Heart left ventricle (tissue), 16 donors: ENCODE measurements at regions not wholly inside any gene's neighbourhood (a gene's known extent, or its start where the extent isn't known, plus 50 kb on each side); places are given as distances from the start of the nearest gene placed in this dataset.

ENCODE experiments used
- ATAC-seq, 4 donors: fragments of 200-7000 bp; cut with Tn5 transposase; one replicate each; pipeline ENCODE4 v1.9.1; 2020 to 2022; ENCODE audit warnings: moderate library complexity in 4 of 4, mild to moderate bottlenecking in 3 of 4, moderate number of reproducible peaks in 1 of 4
- DNase-seq, 5 donors: peaks; one replicate each; pipeline ENCODE4 v3.0.0-alpha.2; 2020
- H3K27ac ChIP-seq, 12 donors: fragments of 200-600 bp; sonication (generic) in 4 of 12; one replicate each; pipeline versions ENCODE4 v1.5.0 to v1.8.0; 2016 to 2022; ENCODE audit warnings: mild to moderate bottlenecking in 2 of 12
- H3K27me3 ChIP-seq, 9 donors: fragments of 200-600 bp; sonication (generic) in 2 of 9; one replicate each; pipeline versions ENCODE4 v1.5.1 to v1.8.0; 2016 to 2022; ENCODE audit warnings: mild to moderate bottlenecking in 3 of 9
- H3K36me3 ChIP-seq, 9 donors: fragments of 200-600 bp; sonication (generic) in 2 of 9; one replicate each; pipeline versions ENCODE4 v1.5.0 to v1.8.0; 2018 to 2022; ENCODE audit warnings: mild to moderate bottlenecking in 2 of 9
- H3K4me1 ChIP-seq, 12 donors: fragments of 200-600 bp; sonication (generic) in 4 of 12; one replicate each; pipeline versions ENCODE4 v1.5.0 to v1.8.0; 2016 to 2022; ENCODE audit warnings: mild to moderate bottlenecking in 3 of 12
- H3K4me3 ChIP-seq, 12 donors: fragments of 200-600 bp; sonication (generic) in 4 of 12; one replicate each; pipeline versions ENCODE4 v1.5.0 to v1.8.0; 2017 to 2022; ENCODE audit warnings: mild to moderate bottlenecking in 9 of 12, moderate library complexity in 4 of 12
- H3K9me3 ChIP-seq, 12 donors: fragments of 200-600 bp; sonication (generic) in 4 of 12; one replicate each; pipeline versions ENCODE4 v1.5.0 to v1.8.0; 2016 to 2022; ENCODE audit warnings: mild to moderate bottlenecking in 1 of 12
- POLR2A ChIP-seq, 2 donors: fragments of 450-650 bp; IDR thresholded peaks; one replicate each; pipeline ENCODE4 v1.6.1; 2017; ENCODE audit warnings: antibody characterized with exemption in 2 of 2, mild to moderate bottlenecking in 2 of 2, moderate library complexity in 2 of 2
- WGBS, 4 donors: extraction: QIAGEN DNeasy Blood & Tissue Kit in 2 of 4; methylation state at CpG; one replicate each; pipeline versions ENCODE4 v1.1.5 to v1.1.7; 2013 to 2018; 5-methylcytosine and 5-hydroxymethylcytosine counted together
- intact Hi-C, 10 donors: fragments of 100-400 bp; cut with DNase I; formaldehyde crosslinking; loops; one replicate each; pipeline versions ENCODE4 v1.11.1 to v1.14.2; 2022
- TF ChIP-seq, protein P1 (sequence below), 12 donors: fragments of 200-600 bp; sonication (generic) in 4 of 12; IDR thresholded peaks; one replicate each; pipeline versions ENCODE4 v1.5.0 to v1.8.0; 2018 to 2022; ENCODE audit warnings: antibody characterized with exemption in 12 of 12, mild to moderate bottlenecking in 5 of 12
- donor health status: ischemic (EF 13 %, LVEDD 7.1; RV severe dilation, severe dysfunction).
- donor health status: healthy with polysubstance abuse.
- donor health status: DM: no; HTN: yes; CAD: no.
- donor health status: DM: no; HTN: no; CAD: no.
- donor health status: ischemic (EF 25% LVEDD 6.9; RV normal size, moderate dysfunction).
- donor health status: ischemic (EF 25% LVEDD 5.7; RV mildly dilated, moderate dysfunction).
- donor health status: healthy.
- donor health status: DM: yes; HTN: yes; CAD: no.
- donor health status: ischemic (EF 35%, LVEDD 5.7; RV mildly dilated, moderate dysfunction).
- donor health status: nonischemic (EF 11% LVEDD 7.7; RV severe dilation, severe dysfunction).
- donor health status: DM: yes; HTN: yes; CAD: no.
- donor health status: PGD.
- donor health status: ischemic (EF 29% LVEDD 5.4; RV normal size, mild dysfunction).
- donor health status: nonischemic (EF 23%, LVEDD 6.1; RV moderate dilation, normal function).

DNA sequence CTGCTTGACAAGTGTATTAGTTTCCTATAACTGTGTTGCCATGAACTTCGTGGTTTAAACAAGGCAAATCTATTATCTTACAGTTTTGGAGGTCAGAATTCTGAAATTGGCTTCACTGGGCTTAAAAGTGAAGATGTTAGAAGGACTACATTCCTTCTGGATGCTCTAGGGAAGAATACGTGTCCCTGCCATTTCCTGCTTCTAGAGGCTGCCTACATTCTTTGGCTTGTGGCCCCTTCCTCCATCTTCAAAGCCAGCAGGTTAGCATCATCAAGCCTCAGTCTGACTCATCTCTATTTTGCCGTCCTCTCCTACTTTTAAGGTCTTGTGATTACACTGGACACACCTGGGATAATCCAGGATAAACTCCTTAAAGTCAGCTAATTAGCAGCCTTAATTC lies 327.7 kb downstream of the SATB1 start:
- Histone ChIP-seq H3K4me3 (no peak overlapping the region), H3K27me3 (no peaks in the 10 kb centered on the region), H3K36me3 (no peaks in the 10 kb centered on the region), H3K9me3 (peaks cover 0 to 13% (median 0%) of the 10 kb centered on the region in 12 donors), H3K27ac (no peak overlapping the region), H3K4me1 (no peaks in the 10 kb centered on the region)
- ATAC-seq (no peak), DNase-seq (no peak)
- intact Hi-C loops, result no loop called here
- TF ChIP-seq POLR2A (IDR thresholded peaks at IDR 0.05), result no peak
- TF ChIP-seq, protein P1, sequence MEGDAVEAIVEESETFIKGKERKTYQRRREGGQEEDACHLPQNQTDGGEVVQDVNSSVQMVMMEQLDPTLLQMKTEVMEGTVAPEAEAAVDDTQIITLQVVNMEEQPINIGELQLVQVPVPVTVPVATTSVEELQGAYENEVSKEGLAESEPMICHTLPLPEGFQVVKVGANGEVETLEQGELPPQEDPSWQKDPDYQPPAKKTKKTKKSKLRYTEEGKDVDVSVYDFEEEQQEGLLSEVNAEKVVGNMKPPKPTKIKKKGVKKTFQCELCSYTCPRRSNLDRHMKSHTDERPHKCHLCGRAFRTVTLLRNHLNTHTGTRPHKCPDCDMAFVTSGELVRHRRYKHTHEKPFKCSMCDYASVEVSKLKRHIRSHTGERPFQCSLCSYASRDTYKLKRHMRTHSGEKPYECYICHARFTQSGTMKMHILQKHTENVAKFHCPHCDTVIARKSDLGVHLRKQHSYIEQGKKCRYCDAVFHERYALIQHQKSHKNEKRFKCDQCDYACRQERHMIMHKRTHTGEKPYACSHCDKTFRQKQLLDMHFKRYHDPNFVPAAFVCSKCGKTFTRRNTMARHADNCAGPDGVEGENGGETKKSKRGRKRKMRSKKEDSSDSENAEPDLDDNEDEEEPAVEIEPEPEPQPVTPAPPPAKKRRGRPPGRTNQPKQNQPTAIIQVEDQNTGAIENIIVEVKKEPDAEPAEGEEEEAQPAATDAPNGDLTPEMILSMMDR (IDR thresholded peaks at IDR 0.05), result no peak
- 74 to 83% (median 78%) methylated on average over 3 of the region's 3 CpGs for WGBS, 4 donors

DNA sequence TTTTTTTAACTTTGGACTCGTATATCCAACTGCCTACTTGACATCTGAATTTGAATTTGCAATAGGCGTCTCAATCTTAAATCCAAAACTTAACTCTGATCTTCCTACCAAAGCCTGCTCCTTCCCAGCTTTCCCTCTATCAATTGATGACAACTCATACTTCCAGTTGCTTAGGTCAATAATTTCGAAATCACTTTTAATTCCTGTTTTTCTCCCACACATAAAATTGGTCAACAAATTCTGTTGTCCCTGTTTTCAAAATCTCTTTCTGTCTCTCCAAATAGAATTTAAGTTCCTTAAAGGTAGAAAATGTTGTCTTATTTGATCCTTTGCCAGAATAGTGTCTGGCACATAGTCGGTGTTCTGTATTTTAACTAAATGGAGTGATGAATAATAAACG lies 332.4 kb downstream of the SATB1 start:
- intact Hi-C loops, result no loop called here
- Histone ChIP-seq H3K9me3 (peaks cover 0 to 11% (median 0%) of the 10 kb centered on the region in 12 donors), H3K4me3 (no peak overlapping the region), H3K36me3 (no peaks in the 10 kb centered on the region), H3K4me1 (no peaks in the 10 kb centered on the region), H3K27ac (no peak overlapping the region), H3K27me3 (no peaks in the 10 kb centered on the region)
- no peak for DNase-seq
- ATAC-seq, result no peak
- TF ChIP-seq, protein P1 (IDR thresholded peaks at IDR 0.05), result no peak
- TF ChIP-seq POLR2A (IDR thresholded peaks at IDR 0.05), result no peak
- 59 to 74% (median 69%) methylated on average over 5 of the region's 5 CpGs for WGBS, 4 donors

DNA sequence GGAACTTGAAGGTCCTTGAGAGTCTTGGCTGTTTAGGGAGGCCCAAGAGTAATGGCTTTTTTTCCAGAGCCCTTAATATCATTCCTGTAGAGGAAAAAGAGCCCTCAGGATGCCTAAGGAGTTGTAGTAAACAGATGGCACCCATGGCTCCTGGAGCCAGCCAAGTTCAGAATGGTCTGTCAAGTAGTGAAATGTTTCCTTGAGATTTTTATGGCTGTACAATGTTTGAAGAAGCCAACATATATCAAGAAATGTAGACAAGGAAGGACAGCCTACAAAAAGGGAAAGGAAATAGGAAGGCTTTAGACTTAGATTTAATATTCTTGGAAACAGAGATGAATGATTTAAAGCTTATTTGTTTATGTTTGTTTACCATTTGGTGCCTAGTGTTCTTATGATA lies 334.8 kb downstream of the SATB1 start:
- DNase-seq (no peak), ATAC-seq (no peak)
- H3K9me3 ChIP-seq, result peaks cover 0 to 3% (median 0%) of the 10 kb centered on the region in 12 donors
- TF ChIP-seq POLR2A (IDR thresholded peaks at IDR 0.05), result no peak
- TF ChIP-seq, protein P1 (IDR thresholded peaks at IDR 0.05), result no peak
- H3K4me1 ChIP-seq, result no peaks in the 10 kb centered on the region
- intact Hi-C loops, result no loop called here
- H3K27me3 ChIP-seq, result peaks cover 0 to 1% (median 0%) of the 10 kb centered on the region in 9 donors
- H3K4me3 ChIP-seq, result no peak overlapping the region
- H3K27ac ChIP-seq, result no peak overlapping the region
- H3K36me3 ChIP-seq, result no peaks in the 10 kb centered on the region

DNA sequence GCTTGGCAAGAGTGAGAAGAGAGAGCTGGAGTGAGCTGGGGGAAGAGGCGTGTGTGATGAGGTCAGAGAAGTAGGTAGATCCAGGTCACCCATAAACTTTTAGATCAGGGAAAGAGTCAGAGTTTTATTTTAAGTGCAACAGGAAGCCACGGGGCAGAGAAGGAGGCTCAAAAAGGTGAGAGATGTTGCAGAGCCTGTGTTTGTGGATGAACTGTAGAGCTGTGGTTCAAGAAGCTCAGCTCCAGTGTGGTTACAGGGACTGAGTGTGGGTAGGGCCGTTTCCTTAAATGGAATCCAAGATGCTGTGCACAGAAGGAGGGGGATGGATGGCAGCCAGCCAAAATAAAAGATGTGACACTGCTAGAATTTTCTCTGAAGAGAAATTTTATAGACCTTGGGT lies 337.2 kb downstream of the SATB1 start:
- 42 to 48% (median 44%) methylated on average over 3 of the region's 3 CpGs for WGBS, 4 donors
- no peaks in the 10 kb centered on the region for H3K9me3 ChIP-seq
- H3K27ac ChIP-seq, result no peak overlapping the region
- intact Hi-C loops, result no loop called here
- no peak for TF ChIP-seq POLR2A (IDR thresholded peaks at IDR 0.05)
- TF ChIP-seq, protein P1 (IDR thresholded peaks at IDR 0.05), result no peak
- ATAC-seq (no peak), DNase-seq (no peak)
- no peak overlapping the region for H3K4me3 ChIP-seq
- no peaks in the 10 kb centered on the region for H3K4me1 ChIP-seq
- peaks cover 0 to 7% (median 0%) of the 10 kb centered on the region in 9 donors for H3K27me3 ChIP-seq
- no peaks in the 10 kb centered on the region for H3K36me3 ChIP-seq
